GM18858 (cell line): ENCODE measurements at regions not wholly inside any gene's neighbourhood (a gene's known extent, or its start where the extent isn't known, plus 50 kb on each side); places are given as distances from the start of the nearest gene placed in this dataset.
A peak's percentile ranks its signal among the peaks of the same experiment; 100 is the strongest.

Experiments
- ATAC-seq: cut with Tn5 transposase; IDR thresholded peaks from one replicate; pipeline ENCODE4 v1.9.1; 2021; ENCODE audit not compliant: unreplicated experiment

GRCh38 chr10:75294866-75295701, 59.3 kb upstream of the COMTD1 start:
- peak; percentile 68 for ATAC-seq

- no peak for ATAC-seq
These were observed 58.7 kb upstream of the COMTD1 start for GRCh38 chr10:75294518-75294865.

GRCh38 chr10:75294031-75294437, 58.3 kb upstream of the COMTD1 start:
- no peak for ATAC-seq

GRCh38 chr10:75293446-75293820, 57.7 kb upstream of the COMTD1 start:
- no peak for ATAC-seq

GRCh38 chr10:75292794-75293445, 57.2 kb upstream of the COMTD1 start:
- no peak for ATAC-seq

- ATAC-seq = no peak
These were observed 56.0 kb upstream of the COMTD1 start for GRCh38 chr10:75291805-75292204.

- no peak for ATAC-seq
These were observed 52.5 kb upstream of the COMTD1 start for GRCh38 chr10:75288140-75288711.

- ATAC-seq = no peak
These were observed 51.9 kb upstream of the COMTD1 start for GRCh38 chr10:75287697-75288096.

GRCh38 chr10:75286901-75287300, 51.1 kb upstream of the COMTD1 start:
- ATAC-seq = no peak
